H9 (cell line): ENCODE measurements at regions not wholly inside any gene's neighbourhood (a gene's known extent, or its start where the extent isn't known, plus 50 kb on each side); places are given as distances from the start of the nearest gene placed in this dataset.

ENCODE experiments used
- DNase-seq: peaks from one replicate; pipeline ENCODE4 v3.0.0-alpha.2; 2017
- H2AFZ ChIP-seq: one replicate; pipeline ENCODE4 v1.6.1; 2013; ENCODE audit warnings: mild to moderate bottlenecking, low read length, control low read depth, moderate library complexity
- H2AK5ac ChIP-seq: 2 replicates; pipeline ENCODE4 v1.6.1; 2013; ENCODE audit warnings: low read length, control low read depth, mixed read lengths; ENCODE audit not compliant: insufficient read length
- H2BK120ac ChIP-seq: one replicate; pipeline ENCODE4 v1.6.1; 2013; ENCODE audit warnings: low read depth, mild to moderate bottlenecking, low read length, control low read depth, inconsistent platforms; ENCODE audit not compliant: poor library complexity, severe bottlenecking
- H2BK12ac ChIP-seq: 2 replicates; pipeline ENCODE4 v1.6.1; 2013; ENCODE audit warnings: low read length, control low read depth, mixed read lengths, low read depth; ENCODE audit not compliant: insufficient read length
- H2BK15ac ChIP-seq: 2 replicates; pipeline ENCODE4 v1.6.1; 2013; ENCODE audit warnings: low read depth, low read length, control low read depth
- H2BK20ac ChIP-seq: one replicate; pipeline ENCODE4 v1.6.1; 2013; ENCODE audit warnings: low read depth, mild to moderate bottlenecking, low read length, control low read depth, inconsistent platforms; ENCODE audit not compliant: poor library complexity, severe bottlenecking
- H2BK5ac ChIP-seq: 2 replicates; pipeline ENCODE4 v1.6.1; 2013; ENCODE audit warnings: low read length, control low read depth, mixed read lengths; ENCODE audit not compliant: insufficient read length
- H3K14ac ChIP-seq: 2 replicates; pipeline ENCODE4 v1.6.1; 2013; ENCODE audit warnings: low read length, control low read depth; ENCODE audit not compliant: insufficient read depth
- H3K18ac ChIP-seq: 2 replicates; pipeline ENCODE4 v1.6.1; 2013; ENCODE audit warnings: low read depth, mild to moderate bottlenecking, mixed read lengths, low read length, control low read depth; ENCODE audit not compliant: insufficient read length
- H3K23ac ChIP-seq: 2 replicates; pipeline ENCODE4 v1.6.1; 2013; ENCODE audit warnings: low read length, control low read depth, mixed read lengths, low read depth; ENCODE audit not compliant: insufficient read length
- H3K23me2 ChIP-seq: 2 replicates; pipeline ENCODE4 v1.6.1; 2013; ENCODE audit warnings: low read depth, mild to moderate bottlenecking, mixed read lengths, low read length, control low read depth; ENCODE audit not compliant: insufficient read length, poor library complexity, severe bottlenecking
- H3K27ac ChIP-seq: 2 replicates; pipeline ENCODE4 v1.5.1; 2013; ENCODE audit warnings: low read length, control low read depth, mixed read lengths, low read depth; ENCODE audit not compliant: insufficient read length
- H3K27me3 ChIP-seq: 2 replicates; pipeline ENCODE4 v1.6.1; 2013; ENCODE audit warnings: low read length, control low read depth, inconsistent platforms; ENCODE audit not compliant: insufficient read depth
- H3K4ac ChIP-seq: 2 replicates; pipeline ENCODE4 v1.6.1; 2013; ENCODE audit warnings: low read depth, mild to moderate bottlenecking, control low read depth, inconsistent platforms, low read length, moderate library complexity
- H3K4me1 ChIP-seq: 2 replicates; pipeline ENCODE4 v1.6.1; 2013; ENCODE audit warnings: low read length, control low read depth, inconsistent platforms; ENCODE audit not compliant: insufficient read depth
- H3K4me2 ChIP-seq: 2 replicates; pipeline ENCODE4 v1.6.1; 2013; ENCODE audit warnings: low read length, control low read depth, mixed read lengths; ENCODE audit not compliant: insufficient read length, insufficient read depth
- H3K56ac ChIP-seq: 2 replicates; pipeline ENCODE4 v1.6.1; 2013; ENCODE audit warnings: low read depth, mild to moderate bottlenecking, mixed read lengths, low read length, control low read depth; ENCODE audit not compliant: insufficient read length
- H3K79me1 ChIP-seq: 2 replicates; pipeline ENCODE4 v1.6.1; 2013; ENCODE audit warnings: low read depth, mild to moderate bottlenecking, moderate library complexity, low read length, control low read depth, inconsistent platforms; ENCODE audit not compliant: insufficient read depth, poor library complexity, severe bottlenecking
- H3K79me2 ChIP-seq: 2 replicates; pipeline ENCODE4 v1.6.1; 2013; ENCODE audit warnings: low read length, control low read depth, inconsistent platforms; ENCODE audit not compliant: insufficient read depth
- H3K9ac ChIP-seq: 2 replicates; pipeline ENCODE4 v1.6.1; 2013; ENCODE audit warnings: low read length, control low read depth, mixed read lengths; ENCODE audit not compliant: insufficient read length; ENCODE audit errors: extremely low read depth
- H3K9me3 ChIP-seq: one replicate; pipeline ENCODE4 v1.6.1; 2013; ENCODE audit warnings: low read depth, low read length, inconsistent platforms; ENCODE audit not compliant: control insufficient read depth
- H3T11ph ChIP-seq: one replicate; pipeline ENCODE4 v1.6.1; 2013; ENCODE audit warnings: mild to moderate bottlenecking, low read length, control low read depth, inconsistent platforms
- H4K20me1 ChIP-seq: one replicate; pipeline ENCODE4 v1.6.1; 2013; ENCODE audit not compliant: control insufficient read depth, insufficient read length, insufficient read depth
- H4K5ac ChIP-seq: 2 replicates; pipeline ENCODE4 v1.6.1; 2013; ENCODE audit warnings: low read depth, mild to moderate bottlenecking, mixed read lengths, low read length, control low read depth; ENCODE audit not compliant: insufficient read length
- H4K8ac ChIP-seq: replicated peaks from 2 replicates; pipeline ENCODE4 v1.6.1; 2013; ENCODE audit warnings: low read length, control low read depth, mixed read lengths, low read depth; ENCODE audit not compliant: insufficient read length
- H4K91ac ChIP-seq: 2 replicates; pipeline ENCODE4 v1.6.1; 2013; ENCODE audit warnings: low read depth, mild to moderate bottlenecking, moderate library complexity, mixed read lengths, low read length, control low read depth; ENCODE audit not compliant: insufficient read length
- H3K27ac Mint-ChIP-seq, 3 experiments: 2 replicates in 2 of 3; 3 replicates in 1 of 3; pipeline ENCODE4 v1.8.0; 2020 to 2021; ENCODE audit warnings: mixed read lengths in 3 of 3, mild to moderate bottlenecking in 1 of 3, moderate library complexity in 1 of 3
- H3K27me3 Mint-ChIP-seq: 2 replicates; pipeline ENCODE4 v1.8.0; 2021; ENCODE audit warnings: low read depth, mild to moderate bottlenecking, moderate library complexity, mixed read lengths
- H3K36me3 Mint-ChIP-seq, 3 experiments: 2 replicates in 2 of 3; 3 replicates in 1 of 3; pipeline ENCODE4 v1.8.0; 2020 to 2021; ENCODE audit warnings: low read depth in 3 of 3, mixed read lengths in 3 of 3; ENCODE audit not compliant: insufficient read depth in 1 of 3
- H3K4me1 Mint-ChIP-seq, 2 experiments: 2 replicates each; pipeline ENCODE4 v1.8.0; 2020; ENCODE audit warnings: mixed read lengths in 2 of 2
- H3K4me3 Mint-ChIP-seq, 2 experiments: 2 replicates in 1 of 2; 3 replicates in 1 of 2; pipeline ENCODE4 v1.8.0; 2020 to 2021; ENCODE audit warnings: mild to moderate bottlenecking in 2 of 2, mixed read lengths in 2 of 2, moderate library complexity in 1 of 2
- H3K9me3 Mint-ChIP-seq, 2 experiments: 2 replicates in 1 of 2; 3 replicates in 1 of 2; pipeline ENCODE4 v1.8.0; 2020; ENCODE audit warnings: mild to moderate bottlenecking in 2 of 2, mixed read lengths in 2 of 2, moderate library complexity in 1 of 2
- WGBS: extraction: QIAGEN DNeasy Blood & Tissue Kit; methylation state at CpG from one replicate; pipeline ENCODE4 v1.1.7; 2013; ENCODE audit warnings: missing lambda C conversion rate, low lambda C conversion rate, mixed read lengths; ENCODE audit not compliant: insufficient read length; ENCODE audit errors: extremely low coverage; 5-methylcytosine and 5-hydroxymethylcytosine counted together
- TF ChIP-seq, protein P1 (sequence below): fragments of 200-600 bp; sonication (generic); conservative IDR thresholded peaks from 3 replicates; pipeline ENCODE4 v1.8.0; 2021; ENCODE audit warnings: antibody characterized with exemption, mild to moderate bottlenecking

GRCh38 chr18:37946324-37946723 is 380.7 kb upstream of the CELF4 start:
- no peak overlapping the region for H3K27ac Mint-ChIP-seq
- no peaks in the 10 kb centered on the region for H3K27me3 ChIP-seq
- peaks cover 0 to 8% of the 10 kb centered on the region in 2 experiments; a peak in 2 of 4 replicates for H3K4me1 Mint-ChIP-seq
- no peak overlapping the region for H3K9ac ChIP-seq
- no peak overlapping the region for H2BK15ac ChIP-seq
- no peak overlapping the region for H2BK20ac ChIP-seq
- no peak overlapping the region for H3K14ac ChIP-seq
- H3K4me2 ChIP-seq: no peak overlapping the region
- H3K79me1 ChIP-seq: no peaks in the 10 kb centered on the region
- no peak overlapping the region for H3T11ph ChIP-seq
- TF ChIP-seq, protein P1, sequence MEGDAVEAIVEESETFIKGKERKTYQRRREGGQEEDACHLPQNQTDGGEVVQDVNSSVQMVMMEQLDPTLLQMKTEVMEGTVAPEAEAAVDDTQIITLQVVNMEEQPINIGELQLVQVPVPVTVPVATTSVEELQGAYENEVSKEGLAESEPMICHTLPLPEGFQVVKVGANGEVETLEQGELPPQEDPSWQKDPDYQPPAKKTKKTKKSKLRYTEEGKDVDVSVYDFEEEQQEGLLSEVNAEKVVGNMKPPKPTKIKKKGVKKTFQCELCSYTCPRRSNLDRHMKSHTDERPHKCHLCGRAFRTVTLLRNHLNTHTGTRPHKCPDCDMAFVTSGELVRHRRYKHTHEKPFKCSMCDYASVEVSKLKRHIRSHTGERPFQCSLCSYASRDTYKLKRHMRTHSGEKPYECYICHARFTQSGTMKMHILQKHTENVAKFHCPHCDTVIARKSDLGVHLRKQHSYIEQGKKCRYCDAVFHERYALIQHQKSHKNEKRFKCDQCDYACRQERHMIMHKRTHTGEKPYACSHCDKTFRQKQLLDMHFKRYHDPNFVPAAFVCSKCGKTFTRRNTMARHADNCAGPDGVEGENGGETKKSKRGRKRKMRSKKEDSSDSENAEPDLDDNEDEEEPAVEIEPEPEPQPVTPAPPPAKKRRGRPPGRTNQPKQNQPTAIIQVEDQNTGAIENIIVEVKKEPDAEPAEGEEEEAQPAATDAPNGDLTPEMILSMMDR: no peak
- no peaks in the 10 kb centered on the region for H3K36me3 Mint-ChIP-seq
- H2BK5ac ChIP-seq: no peak overlapping the region
- H3K4me1 ChIP-seq: no peaks in the 10 kb centered on the region
- no peak for DNase-seq
- no peaks in the 10 kb centered on the region for H3K23me2 ChIP-seq
- H2AFZ ChIP-seq: no peak overlapping the region
- H3K23ac ChIP-seq: no peak overlapping the region
- no peak overlapping the region for H3K18ac ChIP-seq
- H3K9me3 ChIP-seq: no peaks in the 10 kb centered on the region
- no peak overlapping the region for H4K5ac ChIP-seq
- no CpG with 5 or more reads among the region's 4 CpGs for WGBS
- no peak overlapping the region for H2BK120ac ChIP-seq
- no peak overlapping the region for H2BK12ac ChIP-seq
- no peak overlapping the region for H3K56ac ChIP-seq
- no peaks in the 10 kb centered on the region for H3K79me2 ChIP-seq
- H3K27ac ChIP-seq: no peak overlapping the region
- no peak overlapping the region for H3K4ac ChIP-seq
- no peak overlapping the region for H2AK5ac ChIP-seq
- no peak overlapping the region for H4K91ac ChIP-seq
- H4K20me1 ChIP-seq: no peaks in the 10 kb centered on the region
- H3K9me3 Mint-ChIP-seq: no peaks in the 10 kb centered on the region; a peak in 1 of 5 replicates
- H3K4me3 Mint-ChIP-seq: no peak overlapping the region
- H4K8ac ChIP-seq: no peak overlapping the region
- no peaks in the 10 kb centered on the region for H3K27me3 Mint-ChIP-seq
